PC-9 (cell line): ENCODE measurements at regions not wholly inside any gene's neighbourhood (a gene's known extent, or its start where the extent isn't known, plus 50 kb on each side); places are given as distances from the start of the nearest gene placed in this dataset.

ENCODE experiments used
- EZH2 ChIP-seq: fragments of 200-600 bp; sonication (generic); IDR thresholded peaks from 2 replicates; pipeline ENCODE4 v1.8.0; 2017; ENCODE audit warnings: antibody characterized with exemption, low read depth
- TF ChIP-seq, protein P1 (sequence below): fragments of 200-600 bp; sonication (generic); conservative IDR thresholded peaks from 2 replicates; pipeline ENCODE4 v1.6.1; 2017; ENCODE audit warnings: mixed run types, antibody characterized with exemption, mild to moderate bottlenecking, moderate library complexity

DNA sequence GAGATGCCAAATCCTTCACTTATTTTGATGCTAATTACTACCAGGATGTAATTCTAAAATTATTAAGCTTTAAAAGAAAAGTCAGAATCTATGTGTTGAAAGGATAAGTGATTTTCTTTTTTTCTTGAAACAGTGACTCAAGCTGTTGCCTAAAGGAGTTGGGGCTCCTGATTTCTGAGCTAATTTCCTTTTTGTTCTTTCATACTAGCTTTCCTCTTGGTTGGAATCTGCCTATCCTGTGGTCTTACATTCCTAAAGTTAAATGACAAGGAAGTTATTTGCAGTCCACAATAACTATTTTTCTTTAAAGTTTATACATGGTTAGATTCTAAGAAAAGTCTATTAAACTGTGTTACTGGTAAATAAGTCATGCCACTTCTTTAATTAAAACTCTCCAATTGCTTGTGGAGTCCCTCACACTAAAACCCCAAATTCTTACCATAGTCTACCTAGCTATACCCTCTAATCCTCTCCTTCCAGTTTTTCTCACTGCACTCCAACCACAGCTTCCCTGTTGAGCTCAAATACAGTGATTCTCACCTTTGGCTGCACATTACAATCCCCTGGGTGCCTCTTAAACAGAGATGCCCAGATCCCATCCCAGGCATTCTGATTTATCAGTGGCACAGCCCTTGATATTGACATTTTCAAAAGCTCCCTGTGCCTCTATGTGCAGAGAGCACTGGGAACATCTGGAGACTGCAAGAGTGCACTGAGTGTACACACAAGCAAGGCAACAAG lies 63.3 kb upstream of the EFEMP1 start:
- TF ChIP-seq EZH2: no peak
- TF ChIP-seq, protein P1, sequence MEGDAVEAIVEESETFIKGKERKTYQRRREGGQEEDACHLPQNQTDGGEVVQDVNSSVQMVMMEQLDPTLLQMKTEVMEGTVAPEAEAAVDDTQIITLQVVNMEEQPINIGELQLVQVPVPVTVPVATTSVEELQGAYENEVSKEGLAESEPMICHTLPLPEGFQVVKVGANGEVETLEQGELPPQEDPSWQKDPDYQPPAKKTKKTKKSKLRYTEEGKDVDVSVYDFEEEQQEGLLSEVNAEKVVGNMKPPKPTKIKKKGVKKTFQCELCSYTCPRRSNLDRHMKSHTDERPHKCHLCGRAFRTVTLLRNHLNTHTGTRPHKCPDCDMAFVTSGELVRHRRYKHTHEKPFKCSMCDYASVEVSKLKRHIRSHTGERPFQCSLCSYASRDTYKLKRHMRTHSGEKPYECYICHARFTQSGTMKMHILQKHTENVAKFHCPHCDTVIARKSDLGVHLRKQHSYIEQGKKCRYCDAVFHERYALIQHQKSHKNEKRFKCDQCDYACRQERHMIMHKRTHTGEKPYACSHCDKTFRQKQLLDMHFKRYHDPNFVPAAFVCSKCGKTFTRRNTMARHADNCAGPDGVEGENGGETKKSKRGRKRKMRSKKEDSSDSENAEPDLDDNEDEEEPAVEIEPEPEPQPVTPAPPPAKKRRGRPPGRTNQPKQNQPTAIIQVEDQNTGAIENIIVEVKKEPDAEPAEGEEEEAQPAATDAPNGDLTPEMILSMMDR: no peak
